Spleen (tissue), 7 donors: ENCODE measurements at regions not wholly inside any gene's neighbourhood (a gene's known extent, or its start where the extent isn't known, plus 50 kb on each side); places are given as distances from the start of the nearest gene placed in this dataset.

ENCODE experiments used
- CTCF ChIP-seq, 11 experiments: fragments of 200-600 bp in 7 of 11; fragments of 450-650 bp in 4 of 11; sonication (generic) in 4 of 11; IDR thresholded peaks in 8 of 11; conservative IDR thresholded peaks in 3 of 11; 1 replicate in 7 of 11; 2 replicates in 4 of 11; pipeline versions ENCODE4 v1.4.0 to v1.8.0; 2016 to 2021; ENCODE audit warnings: antibody characterized with exemption in 11 of 11, inconsistent platforms in 4 of 11, mild to moderate bottlenecking in 1 of 11
- POLR2AphosphoS5 ChIP-seq, 3 donors: sonication (generic); formaldehyde crosslinking; IDR thresholded peaks; one replicate each; pipeline ENCODE4 v1.5.1; 2017; ENCODE audit warnings: antibody characterized with exemption in 3 of 3
- donor health status: DM: no; HTN: no; CAD: no; lungs with moderate emphysema.
- donor health status: DM: no; HTN: no; CAD: no.
- donor health status: DM: no; HTN: no; CAD: no.

DNA sequence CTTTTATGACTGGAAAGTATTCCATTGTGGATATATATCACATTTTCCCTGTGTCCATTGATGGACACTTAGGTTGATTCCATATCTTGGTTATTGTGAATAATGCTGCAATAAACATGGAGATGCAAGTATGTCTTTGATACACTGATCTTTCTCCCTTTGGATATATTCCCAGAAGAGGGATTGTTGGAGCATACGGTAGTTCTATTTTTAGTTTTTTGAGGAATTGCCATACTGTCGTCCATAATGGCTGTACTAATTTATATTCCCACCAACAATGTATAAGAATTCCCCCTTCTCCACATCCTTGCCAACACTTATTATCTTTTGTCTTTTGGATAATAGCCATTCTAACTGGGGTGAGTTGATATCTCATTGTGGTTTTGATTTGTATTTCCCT, 54.9 kb upstream of the PITX1 start:
- TF ChIP-seq POLR2AphosphoS5 (IDR thresholded peaks at IDR 0.05) (no peak), CTCF (IDR thresholded peaks at IDR 0.05 in 8 of 11, conservative IDR thresholded peaks at IDR 0.05 in 3 of 11) (no peak)
